Heart left ventricle (tissue), 13 donors: ENCODE measurements at regions not wholly inside any gene's neighbourhood (a gene's known extent, or its start where the extent isn't known, plus 50 kb on each side); places are given as distances from the start of the nearest gene placed in this dataset.

Experiments used
- CTCF ChIP-seq, 12 donors: fragments of 200-600 bp; sonication (generic) in 4 of 12; IDR thresholded peaks; one replicate each; pipeline versions ENCODE4 v1.5.0 to v1.8.0; 2018 to 2022; ENCODE audit warnings: antibody characterized with exemption in 12 of 12, mild to moderate bottlenecking in 5 of 12
- POLR2A ChIP-seq, 2 donors: fragments of 450-650 bp; IDR thresholded peaks; one replicate each; pipeline ENCODE4 v1.6.1; 2017; ENCODE audit warnings: antibody characterized with exemption in 2 of 2, mild to moderate bottlenecking in 2 of 2, moderate library complexity in 2 of 2
- donor health status: ischemic (EF 13 %, LVEDD 7.1; RV severe dilation, severe dysfunction).
- donor health status: DM: no; HTN: yes; CAD: no.
- donor health status: DM: no; HTN: no; CAD: no.
- donor health status: ischemic (EF 25% LVEDD 6.9; RV normal size, moderate dysfunction).
- donor health status: ischemic (EF 25% LVEDD 5.7; RV mildly dilated, moderate dysfunction).
- donor health status: ischemic (EF 35%, LVEDD 5.7; RV mildly dilated, moderate dysfunction).
- donor health status: nonischemic (EF 11% LVEDD 7.7; RV severe dilation, severe dysfunction).
- donor health status: DM: yes; HTN: yes; CAD: no.
- donor health status: PGD.
- donor health status: ischemic (EF 29% LVEDD 5.4; RV normal size, mild dysfunction).
- donor health status: nonischemic (EF 23%, LVEDD 6.1; RV moderate dilation, normal function).

GRCh38 chr15:101543431-101543830 is 53.9 kb upstream of the PCSK6 start:
- TF ChIP-seq POLR2A (IDR thresholded peaks at IDR 0.05) (no peak), CTCF (IDR thresholded peaks at IDR 0.05) (no peak)
